Left ventricle myocardium inferior (tissue), 1 donor: ENCODE measurements at regions not wholly inside any gene's neighbourhood (a gene's known extent, or its start where the extent isn't known, plus 50 kb on each side); places are given as distances from the start of the nearest gene placed in this dataset.
"Not testable (repeated sequence)": the region's sequence is repeated elsewhere in the genome, so short reads cannot be mapped to it uniquely, and the experiment has no call there.

Source experiments
- DNase-seq: peaks from one replicate; pipeline ENCODE4 v3.0.0-alpha.2; 2020
- H3K27ac ChIP-seq: fragments of 200-600 bp; replicated peaks from 2 replicates; pipeline ENCODE4 v1.8.0; 2021
- H3K27me3 ChIP-seq: fragments of 200-600 bp; 2 replicates; pipeline ENCODE4 v1.8.0; 2021; ENCODE audit warnings: low read depth
- H3K36me3 ChIP-seq: fragments of 200-600 bp; 2 replicates; pipeline ENCODE4 v1.8.0; 2021
- H3K4me1 ChIP-seq: fragments of 200-600 bp; 2 replicates; pipeline ENCODE4 v1.8.0; 2021
- H3K4me3 ChIP-seq: fragments of 200-600 bp; 2 replicates; pipeline ENCODE4 v1.8.0; 2021; ENCODE audit warnings: mild to moderate bottlenecking, moderate library complexity
- H3K9me3 ChIP-seq: fragments of 200-600 bp; replicated peaks from 2 replicates; pipeline ENCODE4 v1.8.0; 2021
- CTCF ChIP-seq: fragments of 200-600 bp; IDR thresholded peaks from 2 replicates; pipeline ENCODE4 v1.8.0; 2021; ENCODE audit warnings: antibody characterized with exemption, mild to moderate bottlenecking, borderline replicate concordance
- intact Hi-C: fragments of 100-400 bp; cut with micrococcal nuclease; formaldehyde crosslinking; loops from one replicate; pipeline ENCODE4 v1.11.0; 2022
- donor health status: DM: no; HTN: yes; CAD: no; lungs with severe emphysema.

DNA sequence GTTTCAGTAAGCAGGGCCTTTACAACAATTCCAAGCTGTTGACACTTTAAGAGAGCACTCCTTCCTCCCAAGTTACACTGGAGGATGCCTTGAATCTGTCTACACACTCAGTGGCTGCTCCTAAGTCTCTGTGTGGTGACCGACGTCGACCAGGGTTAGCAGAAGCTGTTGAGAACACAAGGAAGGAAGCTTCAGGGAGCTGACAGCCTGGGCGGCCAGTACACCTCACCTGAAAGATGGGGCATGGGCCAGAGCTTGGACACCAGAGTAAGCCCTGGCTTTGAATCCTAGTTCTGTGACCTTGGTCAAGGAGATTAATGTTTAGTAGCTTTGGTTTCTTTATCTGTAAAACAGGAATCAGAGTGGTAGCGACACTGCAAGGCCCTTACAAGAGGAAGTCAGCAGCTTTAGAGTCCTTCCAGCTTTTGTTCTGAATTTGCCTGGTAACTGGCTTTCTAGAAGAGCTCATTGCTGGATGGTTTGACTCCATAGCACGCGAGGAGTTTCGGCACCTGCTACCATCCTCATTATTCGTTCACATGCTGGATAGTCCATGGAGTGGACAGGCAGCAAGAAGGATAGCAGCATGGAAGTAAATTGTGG lies 214.2 kb downstream of the FGF9 start:
- no peak for DNase-seq
- intact Hi-C loops: no loop called here
- no peak for TF ChIP-seq CTCF
- Histone ChIP-seq H3K27ac (no peak overlapping the region), H3K27me3 (peaks cover 19% of the 10 kb centered on the region), H3K9me3 (no peaks in the 10 kb centered on the region), H3K36me3 (no peaks in the 10 kb centered on the region), H3K4me1 (no peaks in the 10 kb centered on the region), H3K4me3 (no peak overlapping the region)

GRCh38 chr13:21885714-21886224 lies 214.9 kb downstream of the FGF9 start:
- no peaks in the 10 kb centered on the region for H3K9me3 ChIP-seq
- H3K27me3 ChIP-seq: peaks cover 19% of the 10 kb centered on the region
- no peak overlapping the region for H3K4me3 ChIP-seq
- no peak overlapping the region for H3K27ac ChIP-seq
- intact Hi-C loops: no loop called here
- no peak for TF ChIP-seq CTCF
- H3K36me3 ChIP-seq: no peaks in the 10 kb centered on the region
- no peaks in the 10 kb centered on the region for H3K4me1 ChIP-seq
- DNase-seq: no peak

DNA sequence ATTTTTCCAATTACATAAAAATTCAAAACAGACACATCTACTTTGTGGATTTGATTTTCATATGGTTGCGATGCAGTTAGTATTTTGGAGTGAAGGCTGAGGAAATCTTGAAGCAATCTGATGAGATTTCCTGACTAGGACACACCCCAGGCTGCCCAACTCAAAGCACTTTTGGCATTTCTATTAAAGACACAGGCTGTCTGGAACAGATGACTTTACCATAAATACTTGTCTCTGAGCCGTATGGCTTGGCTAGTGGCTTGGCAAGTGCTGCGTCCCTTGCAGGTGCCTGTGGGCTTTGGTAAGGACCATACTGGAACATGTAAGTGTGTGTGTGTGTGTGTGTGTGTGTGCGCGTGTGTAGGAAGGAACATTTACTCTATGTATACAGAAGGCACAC lies 218.8 kb downstream of the FGF9 start:
- Histone ChIP-seq H3K9me3 (no peaks in the 10 kb centered on the region), H3K27me3 (peaks cover 10% of the 10 kb centered on the region), H3K4me3 (no peak overlapping the region), H3K4me1 (no peaks in the 10 kb centered on the region), H3K27ac (no peak overlapping the region), H3K36me3 (no peaks in the 10 kb centered on the region)
- intact Hi-C loops: no loop called here
- no peak for DNase-seq
- TF ChIP-seq CTCF: no peak

DNA sequence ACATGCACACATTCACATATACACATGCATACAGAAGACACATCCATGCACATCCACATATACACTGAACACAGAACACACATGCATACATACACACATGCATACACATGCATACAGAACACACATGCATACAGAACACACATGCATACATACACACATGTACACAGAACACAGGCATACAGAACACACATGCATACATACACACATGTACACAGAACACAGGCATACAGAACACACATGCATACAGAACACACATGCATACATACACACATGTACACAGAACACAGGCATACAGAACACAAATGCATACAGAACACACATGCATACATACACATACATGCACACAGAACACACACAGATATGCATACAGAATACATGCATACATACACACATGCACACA lies 219.3 kb downstream of the FGF9 start:
- DNase-seq, H3K36me3 ChIP-seq, H3K4me1 ChIP-seq, H3K9me3 ChIP-seq, intact Hi-C loops, H3K4me3 ChIP-seq, H3K27ac ChIP-seq: not testable (repeated sequence)
- H3K27me3 ChIP-seq: peaks cover 10% of the 10 kb centered on the region

DNA sequence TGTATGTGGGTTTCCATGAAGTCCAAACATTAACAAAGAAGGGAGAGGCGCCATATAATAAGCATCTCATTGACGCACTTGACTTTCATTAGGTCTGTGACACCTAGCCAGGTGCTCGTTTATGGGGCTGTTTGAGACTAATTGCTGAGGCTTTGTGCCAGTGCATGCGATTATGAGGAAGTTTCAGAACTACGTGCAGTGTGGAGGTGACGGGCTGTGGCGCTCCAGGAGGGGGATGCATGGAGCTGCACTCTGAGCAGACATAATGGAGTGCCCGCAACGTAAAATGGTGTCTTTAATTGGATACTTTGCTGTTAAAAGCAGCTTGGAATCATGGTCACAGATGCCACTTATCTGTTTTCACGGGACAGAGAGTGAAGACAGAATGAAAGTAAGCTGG lies 223.2 kb downstream of the FGF9 start:
- no peaks in the 10 kb centered on the region for H3K9me3 ChIP-seq
- H3K36me3 ChIP-seq: no peaks in the 10 kb centered on the region
- H3K27ac ChIP-seq: no peak overlapping the region
- no peak for TF ChIP-seq CTCF
- H3K27me3 ChIP-seq: peaks cover 7% of the 10 kb centered on the region
- no peak overlapping the region for H3K4me3 ChIP-seq
- intact Hi-C loops: no loop called here
- H3K4me1 ChIP-seq: peaks cover 14% of the 10 kb centered on the region
- no peak for DNase-seq
